ENCODE measurements at regions not wholly inside any gene's neighbourhood (a gene's known extent, or its start where the extent isn't known, plus 50 kb on each side); places are given as distances from the start of the nearest gene placed in this dataset.

DNA sequence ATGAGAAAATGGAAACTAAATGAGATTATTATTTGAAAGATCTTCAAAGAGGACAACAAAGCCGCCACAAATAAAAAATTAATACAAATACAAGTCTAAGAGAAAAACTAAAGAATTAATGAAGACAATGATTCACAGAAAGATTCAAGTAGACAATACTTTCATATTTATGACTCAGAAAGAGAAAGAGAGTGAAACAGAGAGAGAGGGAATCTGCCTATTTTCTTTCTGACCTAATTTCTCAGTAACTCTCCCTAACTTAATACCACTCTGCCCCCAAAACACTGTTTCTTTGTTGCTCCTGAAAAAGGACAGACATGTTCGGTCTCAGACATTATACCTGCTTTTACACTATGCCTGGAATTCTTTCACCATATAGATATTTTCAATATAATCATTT lies 259.1 kb downstream of the SLC6A15 start:
- Histone ChIP-seq H3K9me3 (ENCODE audit: severe bottlenecking) (no peaks in the 10 kb centered on the region), H3K36me3 (no peaks in the 10 kb centered on the region), H3K27ac (no peak overlapping the region), H3K4me3 (ENCODE audit: low read depth, low read length) (no peak overlapping the region), H3K27me3 (ENCODE audit: insufficient read depth, low read depth, severe bottlenecking) (no peaks in the 10 kb centered on the region)
- TF ChIP-seq, protein P1, sequence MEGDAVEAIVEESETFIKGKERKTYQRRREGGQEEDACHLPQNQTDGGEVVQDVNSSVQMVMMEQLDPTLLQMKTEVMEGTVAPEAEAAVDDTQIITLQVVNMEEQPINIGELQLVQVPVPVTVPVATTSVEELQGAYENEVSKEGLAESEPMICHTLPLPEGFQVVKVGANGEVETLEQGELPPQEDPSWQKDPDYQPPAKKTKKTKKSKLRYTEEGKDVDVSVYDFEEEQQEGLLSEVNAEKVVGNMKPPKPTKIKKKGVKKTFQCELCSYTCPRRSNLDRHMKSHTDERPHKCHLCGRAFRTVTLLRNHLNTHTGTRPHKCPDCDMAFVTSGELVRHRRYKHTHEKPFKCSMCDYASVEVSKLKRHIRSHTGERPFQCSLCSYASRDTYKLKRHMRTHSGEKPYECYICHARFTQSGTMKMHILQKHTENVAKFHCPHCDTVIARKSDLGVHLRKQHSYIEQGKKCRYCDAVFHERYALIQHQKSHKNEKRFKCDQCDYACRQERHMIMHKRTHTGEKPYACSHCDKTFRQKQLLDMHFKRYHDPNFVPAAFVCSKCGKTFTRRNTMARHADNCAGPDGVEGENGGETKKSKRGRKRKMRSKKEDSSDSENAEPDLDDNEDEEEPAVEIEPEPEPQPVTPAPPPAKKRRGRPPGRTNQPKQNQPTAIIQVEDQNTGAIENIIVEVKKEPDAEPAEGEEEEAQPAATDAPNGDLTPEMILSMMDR (IDR thresholded peaks at IDR 0.05; ENCODE audit: low read depth, low read length), result no peak
- no peak for DNase-seq

DNA sequence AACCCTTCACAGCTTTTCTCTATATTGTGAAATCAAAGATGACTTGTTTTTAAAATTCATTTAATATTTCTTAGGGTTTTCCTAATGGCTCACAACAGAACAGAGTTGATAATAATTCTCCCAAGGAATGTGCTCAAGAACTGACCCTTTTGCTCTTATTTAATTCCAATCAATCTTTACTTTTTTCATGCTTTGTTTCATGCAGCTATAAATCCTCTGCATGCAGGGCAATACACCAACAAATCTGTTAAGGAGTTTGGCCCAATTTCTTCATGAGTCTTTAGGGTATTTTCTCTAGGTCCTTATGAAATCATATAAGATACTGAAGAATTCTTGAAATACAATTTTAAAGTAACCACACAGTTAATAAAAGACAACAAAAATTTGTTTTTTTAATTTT lies 264.2 kb downstream of the SLC6A15 start:
- TF ChIP-seq, protein P1 (IDR thresholded peaks at IDR 0.05; ENCODE audit: low read depth, low read length), result no peak
- H3K9me3 ChIP-seq (ENCODE audit: severe bottlenecking), result no peaks in the 10 kb centered on the region
- no peak overlapping the region for H3K4me3 ChIP-seq (ENCODE audit: low read depth, low read length)
- H3K27me3 ChIP-seq (ENCODE audit: insufficient read depth, low read depth, severe bottlenecking), result no peaks in the 10 kb centered on the region
- no peak overlapping the region for H3K27ac ChIP-seq
- DNase-seq, result no peak
- H3K36me3 ChIP-seq, result no peaks in the 10 kb centered on the region

DNA sequence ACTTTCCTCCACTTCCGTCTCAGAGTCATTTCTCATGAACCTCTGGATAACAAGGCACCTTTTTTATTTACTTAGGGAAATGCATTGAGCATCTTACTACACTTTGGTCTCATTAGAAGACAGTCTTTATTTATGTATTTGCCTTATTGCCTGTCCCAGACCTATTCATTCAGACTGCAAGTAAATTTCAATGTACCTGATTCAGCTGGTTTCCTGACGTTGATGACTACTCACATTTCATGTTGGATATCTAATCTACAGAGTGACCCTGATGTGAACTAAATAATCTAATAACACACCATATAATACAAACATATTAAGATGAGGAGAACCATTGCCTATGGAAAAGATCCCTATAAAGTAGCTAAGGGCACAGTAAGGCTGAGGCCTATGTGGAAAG lies 267.7 kb downstream of the SLC6A15 start:
- H3K4me3 ChIP-seq (ENCODE audit: low read depth, low read length), result no peak overlapping the region
- TF ChIP-seq, protein P1 (IDR thresholded peaks at IDR 0.05; ENCODE audit: low read depth, low read length), result no peak
- no peak overlapping the region for H3K27ac ChIP-seq
- DNase-seq, result no peak
- H3K36me3 ChIP-seq, result no peaks in the 10 kb centered on the region
- no peaks in the 10 kb centered on the region for H3K27me3 ChIP-seq (ENCODE audit: insufficient read depth, low read depth, severe bottlenecking)
- H3K9me3 ChIP-seq (ENCODE audit: severe bottlenecking), result no peaks in the 10 kb centered on the region

DNA sequence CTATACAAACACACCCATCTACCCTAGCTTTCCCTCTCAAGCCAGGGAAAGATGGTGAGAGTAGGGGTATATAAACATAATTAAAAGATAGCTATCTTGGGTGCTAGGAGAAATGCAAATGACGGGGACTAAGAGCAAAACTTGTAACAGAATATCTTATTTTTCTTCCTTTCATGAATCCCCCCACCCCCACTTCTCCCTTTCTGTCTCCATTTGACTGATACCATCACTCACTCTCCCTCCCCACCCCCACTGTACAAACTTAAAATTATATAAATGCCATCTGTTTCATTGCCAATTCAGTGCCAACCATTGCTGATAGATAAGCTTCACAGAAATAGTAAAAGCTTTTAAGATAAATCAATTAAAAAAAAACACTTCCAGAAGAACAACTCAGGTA lies 268.6 kb downstream of the SLC6A15 start:
- Histone ChIP-seq H3K36me3 (no peaks in the 10 kb centered on the region), H3K4me3 (ENCODE audit: low read depth, low read length) (no peak overlapping the region), H3K9me3 (ENCODE audit: severe bottlenecking) (no peaks in the 10 kb centered on the region), H3K27ac (no peak overlapping the region), H3K27me3 (ENCODE audit: insufficient read depth, low read depth, severe bottlenecking) (no peaks in the 10 kb centered on the region)
- DNase-seq, result no peak
- TF ChIP-seq, protein P1 (IDR thresholded peaks at IDR 0.05; ENCODE audit: low read depth, low read length), result no peak

DNA sequence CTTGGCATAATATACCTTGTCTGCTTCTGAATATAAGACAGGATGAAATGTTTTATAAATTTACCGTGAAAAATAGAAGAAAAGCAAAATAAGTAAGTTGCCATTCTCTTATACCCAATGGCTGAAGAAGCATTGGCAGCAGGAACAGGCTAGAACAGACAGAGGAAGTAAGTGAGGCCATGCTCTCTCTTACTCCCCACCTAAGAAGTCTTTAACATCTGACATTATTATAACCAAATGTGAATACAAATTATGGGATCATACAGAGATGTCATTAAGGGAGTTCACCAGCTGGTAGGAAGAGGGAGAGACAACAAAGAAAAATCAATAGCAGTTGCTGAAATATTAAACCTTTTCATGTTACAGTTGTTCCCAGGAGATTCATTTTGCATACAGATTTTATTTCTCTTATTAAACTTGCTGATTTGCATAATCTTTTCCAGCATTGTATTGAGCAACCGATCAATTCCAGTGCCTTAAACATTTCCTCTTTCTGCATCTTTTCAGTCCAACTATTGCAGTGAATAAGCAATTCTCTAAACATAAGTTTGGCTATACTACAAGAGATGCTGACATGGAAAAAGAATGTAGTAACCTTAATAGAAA lies 270.6 kb downstream of the SLC6A15 start:
- no peaks in the 10 kb centered on the region for H3K36me3 ChIP-seq
- H3K9me3 ChIP-seq (ENCODE audit: severe bottlenecking), result no peaks in the 10 kb centered on the region
- TF ChIP-seq, protein P1 (IDR thresholded peaks at IDR 0.05; ENCODE audit: low read depth, low read length), result no peak
- H3K4me3 ChIP-seq (ENCODE audit: low read depth, low read length), result no peak overlapping the region
- H3K27ac ChIP-seq, result no peak overlapping the region
- H3K27me3 ChIP-seq (ENCODE audit: insufficient read depth, low read depth, severe bottlenecking), result no peaks in the 10 kb centered on the region
- no peak for DNase-seq

DNA sequence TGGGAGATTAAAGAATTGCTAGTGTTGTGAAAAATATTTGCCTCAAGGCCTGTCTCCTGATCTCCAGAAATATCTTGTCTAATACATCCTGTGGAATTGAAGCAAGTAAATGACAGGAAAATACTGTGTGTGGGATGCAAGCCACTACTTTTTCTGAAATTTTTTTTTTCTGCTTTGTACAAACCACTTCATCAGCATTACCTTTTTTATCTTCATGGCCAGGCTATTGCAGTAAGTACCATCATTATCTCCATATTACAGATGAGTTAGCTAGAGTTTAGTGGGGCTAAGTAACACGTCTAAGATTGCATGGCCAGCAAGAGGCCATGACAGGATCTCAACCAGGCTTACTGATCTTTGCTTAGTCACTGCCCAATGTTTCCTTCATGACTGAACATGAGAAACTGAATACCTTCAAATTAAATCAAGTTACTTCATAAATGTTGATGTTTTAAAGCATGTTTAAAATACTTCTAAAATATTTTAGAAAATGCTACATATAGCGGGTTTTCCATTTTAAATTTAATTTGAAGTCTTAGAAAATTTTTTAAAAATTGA lies 273.7 kb downstream of the SLC6A15 start:
- Histone ChIP-seq H3K4me3 (ENCODE audit: low read depth, low read length) (no peak overlapping the region), H3K36me3 (no peaks in the 10 kb centered on the region), H3K9me3 (ENCODE audit: severe bottlenecking) (no peaks in the 10 kb centered on the region), H3K27ac (no peak overlapping the region), H3K27me3 (ENCODE audit: insufficient read depth, low read depth, severe bottlenecking) (no peaks in the 10 kb centered on the region)
- no peak for DNase-seq
- TF ChIP-seq, protein P1 (IDR thresholded peaks at IDR 0.05; ENCODE audit: low read depth, low read length), result no peak

Data from WERI-Rb-1 (cell line).